ENCODE measurements at regions not wholly inside any gene's neighbourhood (a gene's known extent, or its start where the extent isn't known, plus 50 kb on each side); places are given as distances from the start of the nearest gene placed in this dataset.

GRCh38 chr5:8123559-8123958, 254.6 kb downstream of the MTRR start:
- Histone ChIP-seq H3K27me3 (ENCODE audit: low read length) (no peaks in the 10 kb centered on the region; the same call in 1 of the 2 replicates), H3K9ac (ENCODE audit: low read length) (no peak overlapping the region), H3K4me2 (ENCODE audit: low read depth, low read length, poor library complexity, severe bottlenecking) (no peak overlapping the region), H3F3A (ENCODE audit: insufficient read depth) (no peaks in the 10 kb centered on the region), H3K79me2 (ENCODE audit: insufficient read depth, low read length) (no peaks in the 10 kb centered on the region), H4K20me1 (ENCODE audit: low read depth, low read length) (no peaks in the 10 kb centered on the region), H3K9me3 (ENCODE audit: insufficient read depth, low read length) (no peaks in the 10 kb centered on the region), H3K4me3 (ENCODE audit: insufficient read depth, low read length, poor library complexity, severe bottlenecking) (no peak overlapping the region), H3K36me3 (ENCODE audit: low read length) (no peaks in the 10 kb centered on the region), H3K9me2 (replicated peaks; ENCODE audit: insufficient read depth, low read length) (no peaks in the 10 kb centered on the region), H3K27ac (ENCODE audit: low read depth, low read length) (no peak overlapping the region), H2AFZ (ENCODE audit: low read depth, low read length, severe bottlenecking) (no peak overlapping the region)
- no peak for TF ChIP-seq EZH2phosphoT487 (conservative IDR thresholded peaks at IDR 0.05; ENCODE audit: low read length)
- TF ChIP-seq CTCF (IDR thresholded peaks at IDR 0.05; ENCODE audit: insufficient read depth, low read length, poor library complexity, severe bottlenecking), result no peak

GRCh38 chr5:8134609-8135008, 265.7 kb downstream of the MTRR start:
- no peak overlapping the region for H3K9ac ChIP-seq (ENCODE audit: low read length)
- no peak overlapping the region for H3K4me2 ChIP-seq (ENCODE audit: low read depth, low read length, poor library complexity, severe bottlenecking)
- no peaks in the 10 kb centered on the region for H3K9me3 ChIP-seq (ENCODE audit: insufficient read depth, low read length)
- H3K36me3 ChIP-seq (ENCODE audit: low read length), result no peaks in the 10 kb centered on the region
- H3K27ac ChIP-seq (ENCODE audit: low read depth, low read length), result no peak overlapping the region
- peaks cover 5% of the 10 kb centered on the region; the same call in 1 of the 2 replicates for H3K9me2 ChIP-seq (replicated peaks; ENCODE audit: insufficient read depth, low read length)
- H4K20me1 ChIP-seq (ENCODE audit: low read depth, low read length), result no peaks in the 10 kb centered on the region
- no peak for TF ChIP-seq EZH2phosphoT487 (conservative IDR thresholded peaks at IDR 0.05; ENCODE audit: low read length)
- no peak for TF ChIP-seq CTCF (IDR thresholded peaks at IDR 0.05; ENCODE audit: insufficient read depth, low read length, poor library complexity, severe bottlenecking)
- H3F3A ChIP-seq (ENCODE audit: insufficient read depth), result no peaks in the 10 kb centered on the region
- no peak overlapping the region for H2AFZ ChIP-seq (ENCODE audit: low read depth, low read length, severe bottlenecking)
- no peak overlapping the region for H3K4me3 ChIP-seq (ENCODE audit: insufficient read depth, low read length, poor library complexity, severe bottlenecking)
- H3K27me3 ChIP-seq (ENCODE audit: low read length), result no peaks in the 10 kb centered on the region
- H3K79me2 ChIP-seq (ENCODE audit: insufficient read depth, low read length), result no peaks in the 10 kb centered on the region

- Histone ChIP-seq H3F3A (ENCODE audit: insufficient read depth) (no peaks in the 10 kb centered on the region), H2AFZ (ENCODE audit: low read depth, low read length, severe bottlenecking) (no peak overlapping the region), H3K36me3 (ENCODE audit: low read length) (no peaks in the 10 kb centered on the region), H3K27ac (ENCODE audit: low read depth, low read length) (no peak overlapping the region), H3K4me2 (ENCODE audit: low read depth, low read length, poor library complexity, severe bottlenecking) (no peak overlapping the region), H3K27me3 (ENCODE audit: low read length) (no peaks in the 10 kb centered on the region), H3K9me3 (ENCODE audit: insufficient read depth, low read length) (no peaks in the 10 kb centered on the region), H3K4me3 (ENCODE audit: insufficient read depth, low read length, poor library complexity, severe bottlenecking) (no peak overlapping the region), H3K9me2 (replicated peaks; ENCODE audit: insufficient read depth, low read length) (peaks cover 5% of the 10 kb centered on the region; the same call in 1 of the 2 replicates), H4K20me1 (ENCODE audit: low read depth, low read length) (no peaks in the 10 kb centered on the region), H3K79me2 (ENCODE audit: insufficient read depth, low read length) (no peaks in the 10 kb centered on the region), H3K9ac (ENCODE audit: low read length) (no peak overlapping the region)
- no peak for TF ChIP-seq EZH2phosphoT487 (conservative IDR thresholded peaks at IDR 0.05; ENCODE audit: low read length)
- no peak for TF ChIP-seq CTCF (IDR thresholded peaks at IDR 0.05; ENCODE audit: insufficient read depth, low read length, poor library complexity, severe bottlenecking)
Observed at GRCh38 chr5:8135742-8136141, 266.8 kb downstream of the MTRR start.
